HCT116 (cell line): ENCODE measurements at regions not wholly inside any gene's neighbourhood (a gene's known extent, or its start where the extent isn't known, plus 50 kb on each side); places are given as distances from the start of the nearest gene placed in this dataset.

Source experiments
- ATAC-seq: fragments of 200-7000 bp; cut with Tn5 transposase; 2 replicates; pipeline ENCODE4 v1.9.1; 2020; ENCODE audit warnings: mild to moderate bottlenecking, moderate library complexity
- BruUV-seq: library from RNA; stranded (reverse); fragments of 400-500 nt; replicated peaks from 2 replicates; lab custom pipeline; 2021; lab: Mats Ljungman, UMichigan
- CTCF ChIA-PET: fragments of 300-600 bp; sonication (Branson Sonifier 250); formaldehyde crosslinking; loops from one replicate; lab custom pipeline; 2021; ENCODE audit warnings: antibody characterized with exemption; lab: Charles Lee
- POLR2A ChIA-PET: fragments of 300-600, 350-600 bp; sonication (Branson Sonifier 250); formaldehyde crosslinking; loops from one replicate; lab custom pipeline; 2021; ENCODE audit warnings: antibody characterized with exemption; lab: Charles Lee
- RAD21 ChIA-PET, 2 experiments: fragments of 300-600 bp; sonication (Branson Sonifier 250); formaldehyde crosslinking; loops; one replicate each; lab custom pipeline; 2023; ENCODE audit warnings: low total read pairs in 2 of 2; ENCODE audit not compliant: uncharacterized antibody in 2 of 2, unreplicated experiment in 2 of 2, low non-redundant PET in 1 of 2; lab: Charles Lee
- DNase-seq: peaks from one replicate; pipeline ENCODE4 v3.0.0-alpha.2; 2010; ENCODE audit warnings: low read depth, low spot score
- H2AFZ ChIP-seq: fragments of 200-600 bp; shearing (Covaris generic), sonication (generic); 2 replicates; pipeline ENCODE4 v1.6.1; 2017; ENCODE audit warnings: low read depth, mixed run types, mixed read lengths, antibody characterized with exemption, low read length; ENCODE audit not compliant: poor library complexity, severe bottlenecking
- H3K27ac ChIP-seq: 2 replicates; pipeline ENCODE4 v1.5.1; 2012; ENCODE audit warnings: low read depth, low read length
- H3K27me3 ChIP-seq: fragments of 200-600 bp; sonication (generic); 2 replicates; pipeline ENCODE4 v1.6.1; 2016; ENCODE audit warnings: mixed run types, low read length, mixed read lengths; ENCODE audit not compliant: insufficient read depth
- H3K36me3 ChIP-seq, 2 experiments: fragments of 200-500 bp in 1 of 2; fragments of 200-600 bp in 1 of 2; sonication (Bioruptor generic) in 1 of 2; sonication (generic) in 1 of 2; 2 replicates each; pipeline versions ENCODE4 v1.5.1 to v1.6.1; 2014 to 2016; ENCODE audit warnings: low read length in 2 of 2, inconsistent platforms in 1 of 2, mixed read lengths in 1 of 2, mixed run types in 1 of 2; ENCODE audit not compliant: insufficient read depth in 2 of 2, control insufficient read depth in 1 of 2
- H3K4me1 ChIP-seq, 2 experiments: fragments of 200-600 bp in 1 of 2; sonication (generic) in 1 of 2; 2 replicates each; pipeline versions ENCODE4 v1.5.1 to v1.6.1; 2012 to 2017; ENCODE audit warnings: low read length in 2 of 2, inconsistent platforms in 1 of 2, mild to moderate bottlenecking in 1 of 2, mixed read lengths in 1 of 2, mixed run types in 1 of 2, moderate library complexity in 1 of 2; ENCODE audit not compliant: insufficient read depth in 2 of 2, control insufficient read depth in 1 of 2
- H3K4me2 ChIP-seq: fragments of 200-600 bp; sonication (generic); 2 replicates; pipeline ENCODE4 v1.6.1; 2017; ENCODE audit warnings: mixed run types, low read length, mixed read lengths
- H3K4me3 ChIP-seq, 2 experiments: fragments of 200-600 bp in 1 of 2; sonication (generic) in 1 of 2; replicated peaks in 1 of 2; 2 replicates each; pipeline ENCODE4 v1.5.1; 2011 to 2016; ENCODE audit warnings: low read length in 2 of 2, control low read depth in 1 of 2, low read depth in 1 of 2, mild to moderate bottlenecking in 1 of 2, mixed read lengths in 1 of 2, mixed run types in 1 of 2
- H3K79me2 ChIP-seq: fragments of 200-600 bp; sonication (generic); 2 replicates; pipeline ENCODE4 v1.6.1; 2017; ENCODE audit warnings: mild to moderate bottlenecking, mixed run types, low read length, moderate library complexity, mixed read lengths; ENCODE audit not compliant: insufficient read depth
- H3K9ac ChIP-seq: fragments of 200-600 bp; sonication (generic); 2 replicates; pipeline ENCODE4 v1.6.1; 2016; ENCODE audit warnings: low read length, mixed read lengths
- H3K9me2 ChIP-seq: fragments of 200-600 bp; sonication (generic), shearing (Covaris generic); 2 replicates; pipeline ENCODE4 v1.6.1; 2017; ENCODE audit warnings: mixed run types, mild to moderate bottlenecking, moderate library complexity; ENCODE audit not compliant: insufficient read depth
- H3K9me3 ChIP-seq, 2 experiments: fragments of 200-500 bp in 1 of 2; fragments of 200-600 bp in 1 of 2; sonication (Bioruptor generic) in 1 of 2; sonication (generic) in 1 of 2; 2 replicates each; pipeline ENCODE4 v1.6.1; 2014 to 2017; ENCODE audit warnings: low read length in 2 of 2, mixed read lengths in 2 of 2, inconsistent platforms in 1 of 2, low read depth in 1 of 2, mild to moderate bottlenecking in 1 of 2, mixed run types in 1 of 2, moderate library complexity in 1 of 2; ENCODE audit not compliant: control insufficient read depth in 1 of 2, insufficient read depth in 1 of 2
- H4K20me1 ChIP-seq: fragments of 200-600 bp; sonication (generic), shearing (Covaris generic); 2 replicates; pipeline ENCODE4 v1.6.1; 2017; ENCODE audit warnings: mixed run types, mild to moderate bottlenecking, moderate library complexity; ENCODE audit not compliant: insufficient read depth
- CEBPB ChIP-seq: IDR thresholded peaks from 2 replicates; pipeline ENCODE4 v1.6.1; 2012; ENCODE audit warnings: low read depth
- EGR1 ChIP-seq: IDR thresholded peaks from 2 replicates; pipeline ENCODE4 v1.6.1; 2012; ENCODE audit warnings: low read depth
- EZH2phosphoT487 ChIP-seq: fragments of 200-600 bp; IDR thresholded peaks from 2 replicates; pipeline ENCODE4 v1.6.1; 2018; ENCODE audit warnings: antibody characterized with exemption, borderline replicate concordance
- JUND ChIP-seq: IDR thresholded peaks from 2 replicates; pipeline ENCODE4 v1.6.1; 2012
- MAX ChIP-seq: IDR thresholded peaks from 2 replicates; pipeline ENCODE4 v1.6.1; 2012
- SIN3A ChIP-seq: IDR thresholded peaks from 2 replicates; pipeline ENCODE4 v1.6.1; 2012; ENCODE audit warnings: low read depth
- intact Hi-C: fragments of 100-400 bp; cut with micrococcal nuclease; formaldehyde crosslinking; loops from 2 replicates; pipeline ENCODE4 v1.10.0; 2022
- TF ChIP-seq, protein P1 (sequence below): IDR thresholded peaks from 2 replicates; pipeline ENCODE4 v1.6.1; 2011; ENCODE audit warnings: mild to moderate bottlenecking, low read length, moderate library complexity; ENCODE audit not compliant: insufficient replicate concordance; ENCODE audit errors: extremely low read depth
- TF ChIP-seq, protein P2 (sequence below), 3 experiments: fragments of 200-600 bp in 1 of 3; sonication (generic) in 1 of 3; IDR thresholded peaks in 2 of 3; conservative IDR thresholded peaks in 1 of 3; 2 replicates each; pipeline ENCODE4 v1.5.1; 2012 to 2017; ENCODE audit warnings: low read depth in 2 of 3, low read length in 2 of 3, antibody characterized with exemption in 1 of 3, borderline replicate concordance in 1 of 3, control low read depth in 1 of 3, mild to moderate bottlenecking in 1 of 3, mixed read lengths in 1 of 3, mixed run types in 1 of 3, moderate library complexity in 1 of 3; ENCODE audit not compliant: insufficient read depth in 1 of 3

DNA sequence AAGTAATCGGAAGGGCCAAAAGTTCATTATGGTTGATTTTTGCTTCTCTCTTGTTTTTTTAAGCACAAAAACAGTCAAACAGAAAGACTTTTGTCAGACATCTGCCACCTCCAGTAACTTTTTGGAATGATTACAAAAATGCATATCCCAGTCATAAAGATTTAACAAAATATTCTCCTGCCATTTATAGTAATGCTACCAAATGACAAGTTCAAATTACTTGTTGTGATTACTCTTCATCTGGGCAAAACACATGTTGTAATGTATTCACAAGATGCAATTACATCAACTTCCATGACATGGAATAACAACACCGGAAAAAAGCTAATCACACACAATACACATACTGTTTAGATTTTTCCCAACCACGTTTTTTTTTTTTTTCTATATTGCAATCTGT lies 1017.5 kb upstream of the TENM4 start:
- TF ChIP-seq, protein P1, sequence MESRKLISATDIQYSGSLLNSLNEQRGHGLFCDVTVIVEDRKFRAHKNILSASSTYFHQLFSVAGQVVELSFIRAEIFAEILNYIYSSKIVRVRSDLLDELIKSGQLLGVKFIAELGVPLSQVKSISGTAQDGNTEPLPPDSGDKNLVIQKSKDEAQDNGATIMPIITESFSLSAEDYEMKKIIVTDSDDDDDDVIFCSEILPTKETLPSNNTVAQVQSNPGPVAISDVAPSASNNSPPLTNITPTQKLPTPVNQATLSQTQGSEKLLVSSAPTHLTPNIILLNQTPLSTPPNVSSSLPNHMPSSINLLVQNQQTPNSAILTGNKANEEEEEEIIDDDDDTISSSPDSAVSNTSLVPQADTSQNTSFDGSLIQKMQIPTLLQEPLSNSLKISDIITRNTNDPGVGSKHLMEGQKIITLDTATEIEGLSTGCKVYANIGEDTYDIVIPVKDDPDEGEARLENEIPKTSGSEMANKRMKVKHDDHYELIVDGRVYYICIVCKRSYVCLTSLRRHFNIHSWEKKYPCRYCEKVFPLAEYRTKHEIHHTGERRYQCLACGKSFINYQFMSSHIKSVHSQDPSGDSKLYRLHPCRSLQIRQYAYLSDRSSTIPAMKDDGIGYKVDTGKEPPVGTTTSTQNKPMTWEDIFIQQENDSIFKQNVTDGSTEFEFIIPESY, result no peak
- TF ChIP-seq CEBPB, result no peak
- TF ChIP-seq EZH2phosphoT487, result no peak
- TF ChIP-seq, protein P2, sequence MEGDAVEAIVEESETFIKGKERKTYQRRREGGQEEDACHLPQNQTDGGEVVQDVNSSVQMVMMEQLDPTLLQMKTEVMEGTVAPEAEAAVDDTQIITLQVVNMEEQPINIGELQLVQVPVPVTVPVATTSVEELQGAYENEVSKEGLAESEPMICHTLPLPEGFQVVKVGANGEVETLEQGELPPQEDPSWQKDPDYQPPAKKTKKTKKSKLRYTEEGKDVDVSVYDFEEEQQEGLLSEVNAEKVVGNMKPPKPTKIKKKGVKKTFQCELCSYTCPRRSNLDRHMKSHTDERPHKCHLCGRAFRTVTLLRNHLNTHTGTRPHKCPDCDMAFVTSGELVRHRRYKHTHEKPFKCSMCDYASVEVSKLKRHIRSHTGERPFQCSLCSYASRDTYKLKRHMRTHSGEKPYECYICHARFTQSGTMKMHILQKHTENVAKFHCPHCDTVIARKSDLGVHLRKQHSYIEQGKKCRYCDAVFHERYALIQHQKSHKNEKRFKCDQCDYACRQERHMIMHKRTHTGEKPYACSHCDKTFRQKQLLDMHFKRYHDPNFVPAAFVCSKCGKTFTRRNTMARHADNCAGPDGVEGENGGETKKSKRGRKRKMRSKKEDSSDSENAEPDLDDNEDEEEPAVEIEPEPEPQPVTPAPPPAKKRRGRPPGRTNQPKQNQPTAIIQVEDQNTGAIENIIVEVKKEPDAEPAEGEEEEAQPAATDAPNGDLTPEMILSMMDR (IDR thresholded peaks at IDR 0.05 in 2 of 3, conservative IDR thresholded peaks at IDR 0.05 in 1 of 3; ENCODE audit: borderline replicate concordance in 1 of 3, insufficient read depth in 1 of 3, low read depth in 2 of 3, low read length in 2 of 3), result no peak
- TF ChIP-seq MAX, result no peak
- TF ChIP-seq JUND, result no peak
- TF ChIP-seq SIN3A, result no peak
- TF ChIP-seq EGR1, result no peak
- no peak overlapping the region for H2AFZ ChIP-seq
- BruUV-seq, result no TSS peak
- ATAC-seq (no peak), DNase-seq (no peak)
- no peaks in the 10 kb centered on the region for H4K20me1 ChIP-seq
- ChIA-PET CTCF (no interaction called here), RAD21 (no interaction called here), POLR2A (no interaction called here)
- no peak overlapping the region for H3K4me2 ChIP-seq
- no peak overlapping the region for H3K27ac ChIP-seq
- H3K4me1 ChIP-seq, result no peaks in the 10 kb centered on the region
- no peaks in the 10 kb centered on the region for H3K36me3 ChIP-seq
- H3K9ac ChIP-seq, result no peak overlapping the region
- H3K27me3 ChIP-seq, result no peaks in the 10 kb centered on the region
- H3K79me2 ChIP-seq, result no peaks in the 10 kb centered on the region
- H3K9me2 ChIP-seq, result no peaks in the 10 kb centered on the region
- intact Hi-C loops, result no loop called here
- peaks cover 14 to 41% of the 10 kb centered on the region in 2 experiments; a peak in 2 of 4 replicates for H3K9me3 ChIP-seq
- H3K4me3 ChIP-seq, result no peak overlapping the region
